PC-3 (cell line): ENCODE measurements at regions not wholly inside any gene's neighbourhood (a gene's known extent, or its start where the extent isn't known, plus 50 kb on each side); places are given as distances from the start of the nearest gene placed in this dataset.
A peak's percentile ranks its signal among the peaks of the same experiment; 100 is the strongest.

ENCODE experiments used
- ATAC-seq: fragments of 200-7000 bp; cut with Tn5 transposase; 2 replicates; pipeline ENCODE4 v1.9.1; 2020; ENCODE audit warnings: mild to moderate bottlenecking, moderate library complexity
- BruUV-seq: library from RNA; stranded (reverse); fragments of 400-500 nt; replicated peaks from 2 replicates; lab custom pipeline; 2021; lab: Mats Ljungman, UMichigan
- CTCF ChIA-PET: fragments of 300-600 bp; sonication (Branson Sonifier 250); formaldehyde crosslinking; loops from one replicate; lab custom pipeline; 2022; ENCODE audit warnings: antibody characterized with exemption; lab: Charles Lee
- POLR2A ChIA-PET: fragments of 300-600 bp; sonication (Branson Sonifier 250); formaldehyde crosslinking; loops from one replicate; lab custom pipeline; 2022; ENCODE audit warnings: antibody characterized with exemption; ENCODE audit not compliant: unreplicated experiment; lab: Charles Lee
- DNase-seq: peaks from one replicate; pipeline ENCODE4 v3.0.0-alpha.2; 2015
- H2AFZ ChIP-seq: fragments of 300-600 bp; sonication (generic); 2 replicates; pipeline ENCODE4 v1.6.0; 2016; ENCODE audit warnings: antibody characterized with exemption, low read length
- H3F3A ChIP-seq: fragments of 300-600 bp; sonication (generic); one replicate; pipeline ENCODE4 v1.6.0; 2017; ENCODE audit warnings: antibody characterized with exemption, low read length, control low read depth, mild to moderate bottlenecking; ENCODE audit not compliant: unreplicated experiment
- H3K27ac ChIP-seq: fragments of 300-600 bp; sonication (generic); 2 replicates; pipeline ENCODE4 v1.5.1; 2016; ENCODE audit warnings: mild to moderate bottlenecking, low read length
- H3K27me3 ChIP-seq: fragments of 300-600 bp; sonication (generic); 2 replicates; pipeline ENCODE4 v1.6.1; 2016; ENCODE audit warnings: low read length, mixed read lengths
- H3K36me3 ChIP-seq: fragments of 300-600 bp; sonication (generic); 2 replicates; pipeline ENCODE4 v1.6.1; 2016; ENCODE audit warnings: low read depth, mixed run types, low read length, mixed read lengths
- H3K4me1 ChIP-seq: fragments of 300-600 bp; sonication (generic); 2 replicates; pipeline ENCODE4 v1.5.1; 2016; ENCODE audit warnings: low read length; ENCODE audit not compliant: insufficient read depth
- H3K4me2 ChIP-seq: fragments of 300-600 bp; sonication (generic); 2 replicates; pipeline ENCODE4 v1.6.0; 2016; ENCODE audit warnings: low read length
- H3K4me3 ChIP-seq: fragments of 300-600 bp; sonication (generic); 2 replicates; pipeline ENCODE4 v1.5.1; 2016; ENCODE audit warnings: mild to moderate bottlenecking, low read length, mixed read lengths
- H3K79me2 ChIP-seq: fragments of 300-600 bp; sonication (generic); 2 replicates; pipeline ENCODE4 v1.6.1; 2017; ENCODE audit warnings: low read length, mixed read lengths
- H3K9ac ChIP-seq: fragments of 300-600 bp; sonication (generic); 2 replicates; pipeline ENCODE4 v1.6.0; 2016; ENCODE audit warnings: mild to moderate bottlenecking, low read length
- H3K9me2 ChIP-seq: fragments of 300-600 bp; sonication (generic); replicated peaks from 2 replicates; pipeline ENCODE4 v1.6.1; 2016; ENCODE audit warnings: mixed run types, low read length, mixed read lengths
- H3K9me3 ChIP-seq: fragments of 300-600 bp; sonication (generic); 2 replicates; pipeline ENCODE4 v1.6.1; 2016; ENCODE audit warnings: low read length, mixed read lengths
- H4K20me1 ChIP-seq: fragments of 300-600 bp; sonication (generic); 2 replicates; pipeline ENCODE4 v1.6.1; 2016; ENCODE audit warnings: low read length, mixed read lengths
- EZH2 ChIP-seq: fragments of 300-600 bp; sonication (generic); IDR thresholded peaks from one replicate; pipeline ENCODE4 v1.6.1; 2017; ENCODE audit warnings: antibody characterized with exemption, mild to moderate bottlenecking, low read length; ENCODE audit not compliant: unreplicated experiment
- EZH2phosphoT487 ChIP-seq: fragments of 300-600 bp; sonication (generic); IDR thresholded peaks from 2 replicates; pipeline ENCODE4 v1.6.1; 2018; ENCODE audit warnings: mild to moderate bottlenecking, antibody characterized with exemption, low read length, borderline replicate concordance
- intact Hi-C: fragments of 100-400 bp; cut with micrococcal nuclease; formaldehyde crosslinking; loops from 2 replicates; pipeline ENCODE4 v1.9.0; 2023
- TF ChIP-seq, protein P1 (sequence below): fragments of 300-600 bp; sonication (generic); conservative IDR thresholded peaks from 2 replicates; pipeline ENCODE4 v1.5.1; 2017; ENCODE audit warnings: antibody characterized with exemption, low read depth, mild to moderate bottlenecking, low read length

DNA sequence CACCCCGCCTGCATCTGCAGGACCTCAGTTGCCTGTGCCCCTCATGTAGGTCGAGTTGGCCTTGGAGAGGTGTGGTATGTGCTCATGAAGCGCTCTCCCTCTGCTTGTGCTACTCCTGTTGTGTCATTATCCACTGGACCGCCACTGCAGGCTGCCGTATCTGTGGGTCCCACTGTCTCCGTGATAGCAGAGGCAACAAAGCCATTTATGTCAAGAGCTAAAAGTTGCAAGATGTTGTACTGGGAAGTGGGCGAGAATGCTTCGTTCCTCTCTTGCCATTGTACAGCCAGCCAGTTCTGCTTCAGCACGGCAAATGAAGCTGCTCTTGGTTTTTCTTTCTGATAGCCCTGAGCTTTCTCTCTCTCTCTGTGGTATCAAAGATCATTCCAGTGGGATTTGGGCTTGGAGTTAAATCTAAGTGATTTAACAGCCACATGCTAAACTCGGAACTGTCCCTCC is 89.0 kb downstream of the TMEM212 start:
- DNase-seq: no peak
- no peak for ATAC-seq
- Histone ChIP-seq H3K79me2 (no peaks in the 10 kb centered on the region), H3K4me1 (peaks cover 15% of the 10 kb centered on the region), H3K9me3 (no peaks in the 10 kb centered on the region), H4K20me1 (no peaks in the 10 kb centered on the region), H3K4me3 (no peak overlapping the region), H3F3A (no peaks in the 10 kb centered on the region), H3K9ac (no peak overlapping the region), H2AFZ (peak overlapping the region; percentile 49; the same call in 1 of the 2 replicates), H3K4me2 (no peak overlapping the region), H3K27me3 (no peaks in the 10 kb centered on the region), H3K27ac (no peak overlapping the region), H3K9me2 (0 out of 2 replicates have a peak, but pooled peaks cover 4% of the 10 kb centered on the region), H3K36me3 (no peaks in the 10 kb centered on the region)
- CTCF ChIA-PET: no interaction called here
- BruUV-seq: no TSS peak
- POLR2A ChIA-PET: interaction anchor here (0.6 kb wide), 1 partner anchor 108 kb away, joined by 7 read pairs; no protein-coding TSS in a partner anchor
- TF ChIP-seq EZH2 (no peak), EZH2phosphoT487 (no peak)
- TF ChIP-seq, protein P1, sequence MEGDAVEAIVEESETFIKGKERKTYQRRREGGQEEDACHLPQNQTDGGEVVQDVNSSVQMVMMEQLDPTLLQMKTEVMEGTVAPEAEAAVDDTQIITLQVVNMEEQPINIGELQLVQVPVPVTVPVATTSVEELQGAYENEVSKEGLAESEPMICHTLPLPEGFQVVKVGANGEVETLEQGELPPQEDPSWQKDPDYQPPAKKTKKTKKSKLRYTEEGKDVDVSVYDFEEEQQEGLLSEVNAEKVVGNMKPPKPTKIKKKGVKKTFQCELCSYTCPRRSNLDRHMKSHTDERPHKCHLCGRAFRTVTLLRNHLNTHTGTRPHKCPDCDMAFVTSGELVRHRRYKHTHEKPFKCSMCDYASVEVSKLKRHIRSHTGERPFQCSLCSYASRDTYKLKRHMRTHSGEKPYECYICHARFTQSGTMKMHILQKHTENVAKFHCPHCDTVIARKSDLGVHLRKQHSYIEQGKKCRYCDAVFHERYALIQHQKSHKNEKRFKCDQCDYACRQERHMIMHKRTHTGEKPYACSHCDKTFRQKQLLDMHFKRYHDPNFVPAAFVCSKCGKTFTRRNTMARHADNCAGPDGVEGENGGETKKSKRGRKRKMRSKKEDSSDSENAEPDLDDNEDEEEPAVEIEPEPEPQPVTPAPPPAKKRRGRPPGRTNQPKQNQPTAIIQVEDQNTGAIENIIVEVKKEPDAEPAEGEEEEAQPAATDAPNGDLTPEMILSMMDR: no peak
- intact Hi-C loops: no loop called here

DNA sequence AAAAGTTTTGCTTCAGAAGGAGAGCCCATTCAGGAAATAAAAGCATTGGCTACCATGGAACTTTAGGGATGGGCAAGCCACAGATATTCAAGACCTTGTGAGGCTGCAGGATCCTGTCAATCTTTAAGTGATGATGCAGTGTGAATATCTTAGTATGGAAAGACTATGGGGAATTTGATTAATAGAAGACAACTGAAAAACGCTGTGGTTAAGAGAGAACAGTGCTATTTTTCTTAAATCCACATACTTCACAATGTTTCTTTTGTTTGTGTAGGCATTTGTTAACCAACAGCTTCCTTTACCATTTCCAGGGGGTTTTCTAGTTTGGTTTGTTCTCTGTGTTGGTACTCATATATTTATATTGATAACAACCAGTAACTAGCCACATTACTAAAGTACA is 90.3 kb downstream of the TMEM212 start:
- no peak for DNase-seq
- no peak overlapping the region for H2AFZ ChIP-seq
- no peaks in the 10 kb centered on the region for H3K36me3 ChIP-seq
- H3K4me2 ChIP-seq: no peak overlapping the region
- no peaks in the 10 kb centered on the region for H3K9me3 ChIP-seq
- no peak overlapping the region for H3K9ac ChIP-seq
- intact Hi-C loops: no loop called here
- H3K79me2 ChIP-seq: no peaks in the 10 kb centered on the region
- no peak for ATAC-seq
- H3K27me3 ChIP-seq: no peaks in the 10 kb centered on the region
- H3K9me2 ChIP-seq: 0 out of 2 replicates have a peak, but pooled peaks cover 4% of the 10 kb centered on the region
- TF ChIP-seq EZH2: no peak
- no peak for TF ChIP-seq EZH2phosphoT487
- TF ChIP-seq, protein P1: no peak
- POLR2A ChIA-PET: no interaction called here
- no peak overlapping the region for H3K27ac ChIP-seq
- no TSS peak for BruUV-seq
- CTCF ChIA-PET: no interaction called here
- H3F3A ChIP-seq: no peaks in the 10 kb centered on the region
- peaks cover 16% of the 10 kb centered on the region for H3K4me1 ChIP-seq
- H4K20me1 ChIP-seq: no peaks in the 10 kb centered on the region
- no peak overlapping the region for H3K4me3 ChIP-seq

DNA sequence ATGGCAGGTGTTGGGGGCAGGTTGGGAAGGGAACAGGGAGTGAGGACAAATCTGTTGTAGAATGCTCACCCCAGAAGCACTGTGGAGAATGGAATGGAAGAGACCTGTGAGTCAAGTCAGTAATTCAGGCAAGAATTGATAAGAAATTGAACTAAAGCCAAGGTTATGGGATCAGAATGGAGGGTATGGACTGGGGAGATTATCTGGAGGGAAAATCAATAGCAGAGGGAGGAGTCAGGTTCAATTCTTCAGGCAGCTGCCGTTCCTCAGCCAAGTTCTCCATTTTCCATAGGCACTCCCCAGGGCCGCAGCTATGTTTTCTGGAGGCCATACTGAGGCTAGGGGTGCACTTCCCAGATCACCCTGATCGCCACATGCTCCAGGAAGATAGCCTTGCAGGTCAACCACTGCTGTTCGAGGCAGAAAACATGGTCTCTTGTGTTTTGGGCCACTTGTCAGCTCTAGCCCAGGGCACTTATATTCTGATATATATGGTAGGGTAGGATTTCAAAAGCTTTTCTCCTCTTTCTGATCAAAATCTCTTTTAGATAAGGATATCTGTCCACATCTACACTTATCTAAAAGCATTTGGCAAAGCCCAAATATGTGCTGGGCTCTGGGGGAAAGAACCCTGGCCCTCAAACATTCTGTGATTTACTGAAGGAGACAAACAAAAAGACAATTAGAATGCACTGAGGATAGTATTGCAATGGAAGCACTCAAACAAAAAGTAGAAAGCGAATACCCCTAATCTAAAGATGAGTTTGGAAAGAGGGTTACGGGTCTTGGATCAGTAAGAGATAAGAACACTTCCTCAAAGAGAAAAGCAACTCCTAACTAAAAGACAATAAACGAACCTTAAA is 92.3 kb downstream of the TMEM212 start:
- ATAC-seq: no peak
- ChIA-PET POLR2A (interaction anchor here (0.9 kb wide), 1 partner anchor 103 kb away, joined by 3 read pairs; no protein-coding TSS in a partner anchor), CTCF (no interaction called here)
- peak overlapping the region; percentile 53 for H3K27ac ChIP-seq
- H3K4me2 ChIP-seq: no peak overlapping the region
- no peaks in the 10 kb centered on the region for H4K20me1 ChIP-seq
- H3K4me3 ChIP-seq: no peak overlapping the region
- H3K9ac ChIP-seq: no peak overlapping the region
- no peak for DNase-seq
- no peaks in the 10 kb centered on the region for H3K27me3 ChIP-seq
- intact Hi-C loops: loop anchor here (1.0 kb wide), 1 partner anchor 104 kb away; the partner anchor contains the start of gene FNDC3B
- TF ChIP-seq, protein P1: no peak
- TF ChIP-seq EZH2phosphoT487 (no peak), EZH2 (no peak)
- H3K9me3 ChIP-seq: no peaks in the 10 kb centered on the region
- no peaks in the 10 kb centered on the region for H3K79me2 ChIP-seq
- H3K9me2 ChIP-seq: 0 out of 2 replicates have a peak, but pooled peaks cover 4% of the 10 kb centered on the region
- no peaks in the 10 kb centered on the region for H3F3A ChIP-seq
- no peaks in the 10 kb centered on the region for H3K36me3 ChIP-seq
- peaks cover 16% of the 10 kb centered on the region for H3K4me1 ChIP-seq
- BruUV-seq: no TSS peak
- H2AFZ ChIP-seq: no peak overlapping the region
